K562 (cell line): ENCODE measurements at regions not wholly inside any gene's neighbourhood (a gene's known extent, or its start where the extent isn't known, plus 50 kb on each side); places are given as distances from the start of the nearest gene placed in this dataset.
"Not testable (repeated sequence)": the region's sequence is repeated elsewhere in the genome, so short reads cannot be mapped to it uniquely, and the experiment has no call there.

Experiments
- ATAC-seq: fragments of 200-7000 bp; cut with Tn5 transposase; 3 replicates; pipeline ENCODE4 v1.9.1; 2020; ENCODE audit warnings: moderate library complexity
- BruUV-seq: library from RNA; stranded (reverse); fragments of 400-500 nt; replicated peaks from 2 replicates; lab custom pipeline; 2021; lab: Mats Ljungman, UMichigan
- CTCF ChIA-PET: fragments of 300-600 bp; formaldehyde crosslinking; extraction: SDS; loops from one replicate; lab custom pipeline; 2021; ENCODE audit warnings: low intra/inter-chr PET ratio; lab: Yijun Ruan, JAX
- POLR2A ChIA-PET: fragments of 300-600, 350-650 bp; sonication (Branson Sonifier 250); formaldehyde crosslinking; extraction: SDS; loops from one replicate; lab custom pipeline; 2021; ENCODE audit warnings: antibody characterized with exemption, inconsistent platforms; lab: Yijun Ruan, JAX
- DNase-seq, 4 experiments: peaks; one replicate each; pipeline versions ENCODE4 v3.0.0 to v3.0.0-alpha.2; 2011 to 2018; ENCODE audit warnings: low spot score in 3 of 4, mixed read lengths in 3 of 4; ENCODE audit errors: extremely low read depth in 1 of 4
- FAIRE-seq: peaks from 2 replicates; lab custom pipeline; 2011; peaks lifted over from hg19 to GRCh38; lab: Jason Lieb, UNC
- H2AFZ ChIP-seq: 2 replicates; pipeline ENCODE4 v1.6.0; 2011; ENCODE audit warnings: low read depth, low read length, control low read depth, inconsistent platforms
- H3K27ac ChIP-seq: fragments of 200-600 bp; 3 replicates; pipeline ENCODE4 v1.8.0; 2011; ENCODE audit warnings: low read depth, mild to moderate bottlenecking, control low read depth, inconsistent platforms, low read length, moderate library complexity, mixed read lengths; ENCODE audit errors: extremely low read depth
- H3K27me3 ChIP-seq, 2 experiments: fragments of 300-600 bp in 1 of 2; 2 replicates in 1 of 2; 3 replicates in 1 of 2; pipeline versions ENCODE4 v1.6.0 to v1.8.0; 2011; ENCODE audit warnings: inconsistent platforms in 2 of 2, low read length in 2 of 2, mild to moderate bottlenecking in 1 of 2, mixed read lengths in 1 of 2, moderate library complexity in 1 of 2; ENCODE audit not compliant: control insufficient read depth in 2 of 2, insufficient read depth in 2 of 2
- H3K36me3 ChIP-seq: fragments of 300-600 bp; 3 replicates; pipeline ENCODE4 v1.8.0; 2011; ENCODE audit warnings: mild to moderate bottlenecking, low read length, inconsistent platforms; ENCODE audit not compliant: control insufficient read depth, insufficient read depth
- H3K4me1 ChIP-seq, 2 experiments: fragments of 200-600 bp in 1 of 2; replicated peaks in 1 of 2; 2 replicates in 1 of 2; 3 replicates in 1 of 2; pipeline versions ENCODE4 v1.5.1 to v1.8.0; 2011; ENCODE audit warnings: inconsistent platforms in 2 of 2, low read length in 2 of 2, mild to moderate bottlenecking in 1 of 2, mixed read lengths in 1 of 2, moderate library complexity in 1 of 2; ENCODE audit not compliant: control insufficient read depth in 2 of 2, insufficient read depth in 2 of 2
- H3K4me2 ChIP-seq: 2 replicates; pipeline ENCODE4 v1.6.1; 2011; ENCODE audit warnings: low read length, control low read depth, inconsistent platforms, mixed read lengths; ENCODE audit not compliant: insufficient read depth
- H3K4me3 ChIP-seq: fragments of 200-600 bp; sonication (generic), shearing (Covaris generic); 2 replicates; pipeline ENCODE4 v1.5.1; 2016; ENCODE audit warnings: control low read depth, inconsistent platforms
- H3K79me2 ChIP-seq: fragments of 200-600 bp; 3 replicates; pipeline ENCODE4 v1.8.0; 2011; ENCODE audit warnings: low read length, inconsistent platforms; ENCODE audit not compliant: control insufficient read depth, insufficient read depth
- H3K9ac ChIP-seq, 2 experiments: 2 replicates each; pipeline versions ENCODE4 v1.6.0 to v1.6.1; 2011; ENCODE audit warnings: low read depth in 2 of 2, low read length in 2 of 2, control low read depth in 1 of 2, inconsistent platforms in 1 of 2, mild to moderate bottlenecking in 1 of 2, mixed read lengths in 1 of 2; ENCODE audit not compliant: insufficient read depth in 1 of 2
- H3K9me1 ChIP-seq: one replicate; pipeline ENCODE4 v1.6.0; 2011; ENCODE audit warnings: inconsistent platforms, mild to moderate bottlenecking, low read length, moderate library complexity; ENCODE audit not compliant: control insufficient read depth, insufficient read depth
- H3K9me3 ChIP-seq: replicated peaks from 2 replicates; pipeline ENCODE4 v1.5.1; 2011; ENCODE audit warnings: low read depth, low read length, inconsistent platforms; ENCODE audit not compliant: control insufficient read depth, insufficient read depth
- H4K20me1 ChIP-seq: replicated peaks from 2 replicates; pipeline ENCODE4 v1.6.1; 2011; ENCODE audit warnings: low read length, inconsistent platforms, mixed read lengths; ENCODE audit not compliant: control insufficient read depth, insufficient read depth
- CAMTA2 ChIP-seq: fragments of 250-450 bp; sonication (Bioruptor Pico); conservative IDR thresholded peaks from 2 replicates; pipeline ENCODE4 v1.5.1; 2022
- WGBS: fragments of 100-300 bp; shearing (Covaris generic); methylation state at CpG from one replicate; pipeline ENCODE4 v1.1.6; 2016; ENCODE audit warnings: low coverage, mixed read lengths; ENCODE audit not compliant: insufficient coverage; ENCODE audit errors: missing lambda C conversion rate; 5-methylcytosine and 5-hydroxymethylcytosine counted together
- in situ Hi-C: fragments of 300-500 bp; cut with MboI; formaldehyde crosslinking; loops from 4 replicates; pipeline ENCODE4 v1.15.0; 2018; ENCODE audit warnings: inconsistent platforms, mixed read lengths
- intact Hi-C: fragments of 100-400 bp; cut with micrococcal nuclease; formaldehyde crosslinking; loops from 2 replicates; pipeline ENCODE4 v1.14.2; 2022
- TF ChIP-seq, protein P1 (sequence below): fragments of 250-450 bp; sonication (Bioruptor Pico); IDR thresholded peaks from 2 replicates; pipeline ENCODE4 v1.4.0; 2020; ENCODE audit warnings: mild to moderate bottlenecking
- TF ChIP-seq, protein P2 (sequence below): fragments of 450-650 bp; formaldehyde crosslinking; IDR thresholded peaks from 2 replicates; pipeline ENCODE4 v1.4.0; 2020; ENCODE audit warnings: mild to moderate bottlenecking

DNA sequence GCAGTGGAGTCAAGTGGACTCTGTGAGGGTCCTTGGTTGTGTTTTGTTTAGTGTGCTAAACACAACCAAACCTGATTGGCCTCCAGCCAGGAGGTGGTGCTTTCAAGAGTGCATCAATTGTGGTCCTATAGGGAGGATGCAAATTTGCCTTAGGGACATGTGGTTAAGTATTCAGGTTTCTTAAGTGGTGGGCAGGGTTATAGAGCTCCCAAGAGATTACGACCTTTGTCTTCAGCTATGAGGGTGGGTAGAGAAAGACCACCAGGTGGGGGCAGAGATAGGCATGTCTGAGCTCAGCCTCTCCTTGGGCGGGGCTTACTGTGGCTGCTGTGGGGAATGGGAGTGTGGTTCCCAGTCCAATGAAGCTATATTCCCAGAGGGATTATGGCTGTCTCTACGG lies 186.6 kb downstream of the SQOR start (continued):
- TF ChIP-seq, protein P1, sequence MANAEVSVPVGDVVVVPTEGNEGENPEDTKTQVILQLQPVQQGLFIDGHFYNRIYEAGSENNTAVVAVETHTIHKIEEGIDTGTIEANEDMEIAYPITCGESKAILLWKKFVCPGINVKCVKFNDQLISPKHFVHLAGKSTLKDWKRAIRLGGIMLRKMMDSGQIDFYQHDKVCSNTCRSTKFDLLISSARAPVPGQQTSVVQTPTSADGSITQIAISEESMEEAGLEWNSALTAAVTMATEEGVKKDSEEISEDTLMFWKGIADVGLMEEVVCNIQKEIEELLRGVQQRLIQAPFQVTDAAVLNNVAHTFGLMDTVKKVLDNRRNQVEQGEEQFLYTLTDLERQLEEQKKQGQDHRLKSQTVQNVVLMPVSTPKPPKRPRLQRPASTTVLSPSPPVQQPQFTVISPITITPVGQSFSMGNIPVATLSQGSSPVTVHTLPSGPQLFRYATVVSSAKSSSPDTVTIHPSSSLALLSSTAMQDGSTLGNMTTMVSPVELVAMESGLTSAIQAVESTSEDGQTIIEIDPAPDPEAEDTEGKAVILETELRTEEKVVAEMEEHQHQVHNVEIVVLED = no peak
- TF ChIP-seq, protein P2, sequence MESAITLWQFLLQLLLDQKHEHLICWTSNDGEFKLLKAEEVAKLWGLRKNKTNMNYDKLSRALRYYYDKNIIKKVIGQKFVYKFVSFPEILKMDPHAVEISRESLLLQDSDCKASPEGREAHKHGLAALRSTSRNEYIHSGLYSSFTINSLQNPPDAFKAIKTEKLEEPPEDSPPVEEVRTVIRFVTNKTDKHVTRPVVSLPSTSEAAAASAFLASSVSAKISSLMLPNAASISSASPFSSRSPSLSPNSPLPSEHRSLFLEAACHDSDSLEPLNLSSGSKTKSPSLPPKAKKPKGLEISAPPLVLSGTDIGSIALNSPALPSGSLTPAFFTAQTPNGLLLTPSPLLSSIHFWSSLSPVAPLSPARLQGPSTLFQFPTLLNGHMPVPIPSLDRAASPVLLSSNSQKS (CRISPR knock-in tag) = no peak
- no peak for TF ChIP-seq CAMTA2 (CRISPR knock-in tag)

DNA sequence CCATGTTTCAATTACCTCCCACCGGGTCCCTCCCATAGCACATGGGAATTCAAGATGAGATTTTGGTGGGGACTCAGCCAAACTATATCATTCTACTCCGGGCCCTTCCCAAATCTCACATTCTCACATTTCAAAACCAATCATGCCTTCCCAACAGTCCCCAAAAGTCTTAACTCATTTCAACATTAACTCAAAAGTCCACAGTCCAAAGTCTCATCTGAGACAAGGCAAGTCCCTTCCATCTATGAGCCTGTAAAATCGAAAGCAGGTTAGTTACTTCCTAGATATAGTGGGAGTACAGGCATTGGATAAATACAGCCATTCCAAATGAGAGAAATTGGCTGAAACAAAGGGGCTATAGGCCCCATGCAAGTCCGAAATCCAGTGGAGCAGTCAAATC lies 188.1 kb downstream of the SQOR start:
- H3K4me2 ChIP-seq, CTCF ChIA-PET, DNase-seq, ATAC-seq, H3K79me2 ChIP-seq, H4K20me1 ChIP-seq, H3K4me3 ChIP-seq, H3K9ac ChIP-seq, H3K27ac ChIP-seq, BruUV-seq, FAIRE-seq, in situ Hi-C loops, H2AFZ ChIP-seq, H3K9me1 ChIP-seq, H3K4me1 ChIP-seq, H3K27me3 ChIP-seq, intact Hi-C loops, POLR2A ChIA-PET, H3K36me3 ChIP-seq, H3K9me3 ChIP-seq: not testable (repeated sequence)
- 0% methylated on average over 4 of the region's 4 CpGs for WGBS
